ENCODE measurements at regions not wholly inside any gene's neighbourhood (a gene's known extent, or its start where the extent isn't known, plus 50 kb on each side); places are given as distances from the start of the nearest gene placed in this dataset.

DNA sequence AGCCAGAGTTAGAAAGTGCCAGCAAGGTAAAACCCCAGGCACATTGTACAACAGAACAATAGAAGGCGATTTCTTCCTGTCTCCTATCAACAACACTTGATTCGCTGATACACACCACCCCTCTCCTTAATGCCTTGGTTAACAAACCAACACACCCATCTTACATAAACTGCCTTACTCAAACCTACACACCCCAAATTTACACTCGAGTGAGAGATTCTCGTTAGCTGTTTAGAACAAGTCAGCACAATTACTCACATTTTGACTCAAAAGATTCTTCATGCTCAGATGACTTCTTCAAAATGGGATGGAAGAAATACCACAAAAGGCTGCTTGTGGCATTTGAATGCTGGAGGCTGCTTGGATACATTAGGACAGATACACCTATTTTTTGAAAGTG, 80.0 kb upstream of the FOXQ1 start:
- Histone ChIP-seq H3K27me3 (no peaks in the 10 kb centered on the region), H3K36me3 (no peaks in the 10 kb centered on the region), H3K4me1 (no peaks in the 10 kb centered on the region), H3K4me3 (no peak overlapping the region), H3K9me3 (no peaks in the 10 kb centered on the region), H3K27ac (no peak overlapping the region)
- TF ChIP-seq POLR2AphosphoS5 (IDR thresholded peaks at IDR 0.05) (no peak), EP300 (IDR thresholded peaks at IDR 0.05) (no peak), POLR2A (IDR thresholded peaks at IDR 0.05) (no peak)
- TF ChIP-seq, protein P1, sequence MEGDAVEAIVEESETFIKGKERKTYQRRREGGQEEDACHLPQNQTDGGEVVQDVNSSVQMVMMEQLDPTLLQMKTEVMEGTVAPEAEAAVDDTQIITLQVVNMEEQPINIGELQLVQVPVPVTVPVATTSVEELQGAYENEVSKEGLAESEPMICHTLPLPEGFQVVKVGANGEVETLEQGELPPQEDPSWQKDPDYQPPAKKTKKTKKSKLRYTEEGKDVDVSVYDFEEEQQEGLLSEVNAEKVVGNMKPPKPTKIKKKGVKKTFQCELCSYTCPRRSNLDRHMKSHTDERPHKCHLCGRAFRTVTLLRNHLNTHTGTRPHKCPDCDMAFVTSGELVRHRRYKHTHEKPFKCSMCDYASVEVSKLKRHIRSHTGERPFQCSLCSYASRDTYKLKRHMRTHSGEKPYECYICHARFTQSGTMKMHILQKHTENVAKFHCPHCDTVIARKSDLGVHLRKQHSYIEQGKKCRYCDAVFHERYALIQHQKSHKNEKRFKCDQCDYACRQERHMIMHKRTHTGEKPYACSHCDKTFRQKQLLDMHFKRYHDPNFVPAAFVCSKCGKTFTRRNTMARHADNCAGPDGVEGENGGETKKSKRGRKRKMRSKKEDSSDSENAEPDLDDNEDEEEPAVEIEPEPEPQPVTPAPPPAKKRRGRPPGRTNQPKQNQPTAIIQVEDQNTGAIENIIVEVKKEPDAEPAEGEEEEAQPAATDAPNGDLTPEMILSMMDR (IDR thresholded peaks at IDR 0.05) = no peak
- no peak for ATAC-seq
- 62 to 72% methylated on average over 4 of the region's 4 CpGs for WGBS, 2 donors (ENCODE audit: low coverage in 1 of 2)

DNA sequence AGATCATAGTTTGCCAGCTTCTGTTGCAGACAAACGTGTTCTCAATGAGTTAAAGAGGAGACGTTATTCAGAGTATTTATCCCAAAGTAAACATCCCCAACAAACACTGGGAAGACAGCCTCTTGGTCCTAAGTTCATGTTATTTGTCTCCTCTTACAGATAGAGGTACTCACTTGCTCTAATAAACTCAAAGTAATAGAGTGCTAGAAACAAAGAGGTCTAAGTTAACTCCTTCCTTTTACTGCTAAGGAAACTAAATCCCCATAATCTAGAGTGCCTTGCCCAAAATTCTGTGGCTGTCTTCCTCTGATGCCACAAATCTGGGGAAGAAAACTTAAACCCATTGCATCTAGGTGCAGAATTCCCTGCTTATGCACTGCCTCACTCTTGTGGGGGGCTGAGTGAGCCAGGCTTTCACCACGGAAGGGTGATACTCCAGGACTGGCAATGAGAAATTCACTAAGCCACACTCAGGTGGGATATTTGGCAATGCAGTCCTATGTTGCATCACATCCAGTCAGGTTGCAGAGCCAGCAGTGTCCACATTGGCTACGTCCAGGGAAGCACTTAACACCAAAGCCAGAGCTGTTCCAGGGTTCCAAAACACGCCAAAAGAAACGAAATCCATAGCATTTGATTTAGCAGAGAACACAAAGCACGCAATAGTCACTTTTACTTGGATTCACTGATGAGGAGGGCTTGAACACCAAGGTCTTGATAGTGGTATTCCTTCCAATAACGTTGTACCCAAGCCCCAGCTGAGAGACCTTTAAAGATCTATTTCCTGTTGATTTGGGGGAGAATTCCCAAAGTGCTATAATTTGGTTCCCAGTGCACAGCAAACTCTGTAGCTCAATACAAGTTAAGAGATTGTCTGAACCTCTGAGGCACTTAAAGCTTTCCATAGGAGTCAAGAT, 81.0 kb upstream of the FOXQ1 start:
- Histone ChIP-seq H3K27ac (no peak overlapping the region), H3K4me1 (no peaks in the 10 kb centered on the region), H3K4me3 (no peak overlapping the region), H3K27me3 (no peaks in the 10 kb centered on the region), H3K36me3 (no peaks in the 10 kb centered on the region), H3K9me3 (no peaks in the 10 kb centered on the region)
- 55 to 70% methylated on average over 7 to 8 of the region's 8 CpGs for WGBS, 2 donors (ENCODE audit: low coverage in 1 of 2)
- TF ChIP-seq, protein P1 (IDR thresholded peaks at IDR 0.05) = no peak
- ATAC-seq = no peak

DNA sequence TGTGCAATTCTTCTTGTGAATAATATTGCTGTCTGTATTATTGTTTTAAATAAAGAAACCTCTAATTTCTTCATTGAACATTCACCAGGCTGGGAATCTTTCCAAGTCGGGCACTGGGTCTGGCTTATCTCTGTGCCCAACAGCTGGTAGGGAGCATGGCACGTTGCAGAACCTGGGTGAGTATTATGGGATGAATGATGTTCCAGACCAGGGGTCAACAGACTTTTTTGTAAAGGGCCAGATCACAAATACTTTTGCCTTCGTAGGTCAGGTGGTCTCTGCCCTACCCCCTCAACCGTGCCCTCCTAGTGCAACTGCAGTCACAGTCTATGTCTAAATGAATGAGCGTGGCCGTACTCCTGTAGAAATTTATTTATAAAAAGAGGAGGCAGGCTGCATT, 81.6 kb upstream of the FOXQ1 start:
- Histone ChIP-seq H3K9me3 (no peaks in the 10 kb centered on the region), H3K4me3 (no peak overlapping the region), H3K27me3 (no peaks in the 10 kb centered on the region), H3K36me3 (no peaks in the 10 kb centered on the region), H3K27ac (no peak overlapping the region), H3K4me1 (no peaks in the 10 kb centered on the region)
- TF ChIP-seq POLR2A (IDR thresholded peaks at IDR 0.05) = no peak
- TF ChIP-seq, protein P1 (IDR thresholded peaks at IDR 0.05) = no peak
- no peak for TF ChIP-seq POLR2AphosphoS5 (IDR thresholded peaks at IDR 0.05)
- no peak for TF ChIP-seq EP300 (IDR thresholded peaks at IDR 0.05)
- 64 to 79% methylated on average over 6 of the region's 6 CpGs for WGBS, 2 donors (ENCODE audit: low coverage in 1 of 2)
- no peak for ATAC-seq

DNA sequence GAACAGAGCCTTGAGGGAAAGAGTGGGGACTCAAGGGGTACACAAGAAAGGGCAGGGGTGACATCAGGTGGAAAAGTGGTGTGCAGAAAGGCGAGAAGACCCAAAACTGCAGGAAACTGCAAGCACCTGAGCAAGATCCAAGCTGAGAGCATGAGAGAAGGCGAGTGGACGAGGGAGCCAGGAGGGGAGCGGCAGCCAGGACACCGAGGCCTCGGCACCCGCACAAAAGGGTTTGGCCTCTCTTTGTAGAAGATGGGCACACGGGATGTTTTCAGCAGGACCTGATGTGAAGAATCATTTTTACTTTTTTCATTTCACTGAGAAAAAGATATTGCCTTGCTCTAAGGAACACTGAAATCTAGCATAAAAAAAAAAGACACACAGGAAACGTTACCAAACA, 82.1 kb upstream of the FOXQ1 start:
- no peak for TF ChIP-seq POLR2AphosphoS5 (IDR thresholded peaks at IDR 0.05)
- TF ChIP-seq, protein P1 (IDR thresholded peaks at IDR 0.05) = no peak
- TF ChIP-seq EP300 (IDR thresholded peaks at IDR 0.05) = no peak

DNA sequence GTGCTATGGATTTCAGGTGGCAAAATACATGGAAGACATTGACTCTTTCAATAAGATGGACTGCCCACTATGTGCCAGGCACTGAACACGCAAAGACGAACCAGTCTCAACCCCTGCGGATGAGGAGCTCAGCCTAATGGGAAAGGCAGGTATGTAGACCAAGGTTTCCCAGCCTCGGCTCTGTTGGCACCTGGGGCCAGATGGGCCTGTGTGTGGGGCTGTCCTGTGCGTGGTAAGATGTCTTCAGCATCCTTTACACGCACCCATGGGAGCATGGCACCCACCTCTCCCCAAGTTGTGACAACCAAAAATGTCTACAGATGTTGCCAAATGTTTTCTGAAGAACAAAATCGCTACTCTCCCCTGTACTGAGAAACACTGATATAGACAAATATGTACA, 82.6 kb upstream of the FOXQ1 start:
- Histone ChIP-seq H3K27me3 (no peaks in the 10 kb centered on the region), H3K9me3 (no peaks in the 10 kb centered on the region), H3K4me3 (no peak overlapping the region), H3K27ac (no peak overlapping the region), H3K36me3 (no peaks in the 10 kb centered on the region), H3K4me1 (no peaks in the 10 kb centered on the region)
- no peak for TF ChIP-seq EP300 (IDR thresholded peaks at IDR 0.05)
- no peak for TF ChIP-seq POLR2A (IDR thresholded peaks at IDR 0.05)
- TF ChIP-seq POLR2AphosphoS5 (IDR thresholded peaks at IDR 0.05) = no peak
- TF ChIP-seq, protein P1 (IDR thresholded peaks at IDR 0.05) = no peak
- 83 to 95% methylated on average over 1 to 5 of the region's 7 CpGs for WGBS, 2 donors (ENCODE audit: low coverage in 1 of 2)
- no peak for ATAC-seq

More for the DNA sequence above, 82.1 kb upstream of the FOXQ1 start:
- no peaks in the 10 kb centered on the region for H3K36me3 ChIP-seq
- H3K27ac ChIP-seq = no peak overlapping the region
- H3K27me3 ChIP-seq = no peaks in the 10 kb centered on the region
- no peak overlapping the region for H3K4me3 ChIP-seq
- H3K4me1 ChIP-seq = no peaks in the 10 kb centered on the region
- no peak for ATAC-seq
- 85 to 87% methylated on average over 9 of the region's 9 CpGs for WGBS, 2 donors (ENCODE audit: low coverage in 1 of 2)
- H3K9me3 ChIP-seq = no peaks in the 10 kb centered on the region
